OCI-LY7 (cell line): ENCODE measurements at regions not wholly inside any gene's neighbourhood (a gene's known extent, or its start where the extent isn't known, plus 50 kb on each side); places are given as distances from the start of the nearest gene placed in this dataset.

Experiments used
- BruUV-seq: library from RNA; stranded (reverse); fragments of 400-500 nt; replicated peaks from 2 replicates; lab custom pipeline; 2021; lab: Mats Ljungman, UMichigan
- CTCF ChIA-PET: fragments of 300-600 bp; sonication (Branson Sonifier 250); formaldehyde crosslinking; loops from one replicate; lab custom pipeline; 2022; ENCODE audit warnings: antibody characterized with exemption; ENCODE audit not compliant: unreplicated experiment; lab: Charles Lee
- POLR2A ChIA-PET: fragments of 300-600 bp; sonication (Branson Sonifier 250); formaldehyde crosslinking; loops from one replicate; lab custom pipeline; 2022; ENCODE audit warnings: antibody characterized with exemption; lab: Charles Lee
- DNase-seq: peaks from one replicate; pipeline ENCODE4 v3.0.0-alpha.2; 2015; ENCODE audit warnings: low spot score
- H2AFZ ChIP-seq: fragments of 200-600 bp; sonication (generic), shearing (Covaris generic); 2 replicates; pipeline ENCODE4 v1.6.1; 2014; ENCODE audit warnings: mild to moderate bottlenecking, antibody characterized with exemption, low read length, moderate library complexity
- H3K27ac ChIP-seq: fragments of 200-600 bp; sonication (generic); 2 replicates; pipeline ENCODE4 v1.5.1; 2014; ENCODE audit warnings: mixed run types, low read depth, mild to moderate bottlenecking, moderate library complexity, low read length, inconsistent platforms; ENCODE audit not compliant: poor library complexity, severe bottlenecking
- H3K36me3 ChIP-seq: fragments of 200-600 bp; sonication (generic); 2 replicates; pipeline ENCODE4 v1.6.1; 2014; ENCODE audit warnings: mild to moderate bottlenecking, antibody characterized with exemption, low read length, moderate library complexity, mixed read lengths; ENCODE audit not compliant: insufficient read depth
- H3K4me1 ChIP-seq: fragments of 200-600 bp; sonication (generic); 2 replicates; pipeline ENCODE4 v1.5.1; 2014; ENCODE audit warnings: mild to moderate bottlenecking, low read length; ENCODE audit not compliant: insufficient read depth, poor library complexity, severe bottlenecking
- H3K4me2 ChIP-seq: fragments of 200-600 bp; sonication (generic); 2 replicates; pipeline ENCODE4 v1.6.1; 2014; ENCODE audit warnings: mild to moderate bottlenecking, low read length
- H3K4me3 ChIP-seq: fragments of 200-600 bp; sonication (generic); 2 replicates; pipeline ENCODE4 v1.5.1; 2014; ENCODE audit warnings: mild to moderate bottlenecking, low read depth, low read length; ENCODE audit not compliant: poor library complexity, severe bottlenecking
- H3K79me2 ChIP-seq: fragments of 200-600 bp; sonication (generic); 2 replicates; pipeline ENCODE4 v1.6.1; 2016; ENCODE audit warnings: low read depth, mild to moderate bottlenecking, low read length, moderate library complexity, mixed read lengths; ENCODE audit not compliant: insufficient read depth
- H3K9me2 ChIP-seq: fragments of 200-600 bp; sonication (generic); 2 replicates; pipeline ENCODE4 v1.6.1; 2016; ENCODE audit warnings: mild to moderate bottlenecking, low read length, mixed read lengths; ENCODE audit not compliant: insufficient read depth
- H3K9me3 ChIP-seq: fragments of 200-600 bp; sonication (generic); 2 replicates; pipeline ENCODE4 v1.6.1; 2014; ENCODE audit warnings: mild to moderate bottlenecking, mixed run types, low read length, mixed read lengths
- H4K20me1 ChIP-seq: fragments of 200-600 bp; sonication (generic); 2 replicates; pipeline ENCODE4 v1.6.1; 2014; ENCODE audit warnings: mild to moderate bottlenecking, antibody characterized with exemption, low read length, moderate library complexity, mixed read lengths; ENCODE audit not compliant: insufficient read depth
- EZH2phosphoT487 ChIP-seq: fragments of 200-600 bp; sonication (generic); IDR thresholded peaks from 2 replicates; pipeline ENCODE4 v1.6.1; 2018; ENCODE audit warnings: low read depth, borderline replicate concordance, mild to moderate bottlenecking, mixed run types, antibody characterized with exemption, low read length, moderate library complexity, mixed read lengths
- intact Hi-C: fragments of 100-400 bp; cut with micrococcal nuclease; formaldehyde crosslinking; loops from one replicate; pipeline ENCODE4 v1.10.0; 2022; ENCODE audit not compliant: unreplicated experiment
- TF ChIP-seq, protein P1 (sequence below): fragments of 200-600 bp; sonication (generic); conservative IDR thresholded peaks from 2 replicates; pipeline ENCODE4 v1.5.1; 2014; ENCODE audit warnings: mild to moderate bottlenecking, antibody characterized with exemption, low read length, moderate library complexity, mixed read lengths

GRCh38 chr2:153299217-153299616 is 179.3 kb downstream of the RPRM start:
- H3K36me3 ChIP-seq: no peaks in the 10 kb centered on the region
- H3K4me1 ChIP-seq: no peaks in the 10 kb centered on the region
- TF ChIP-seq, protein P1, sequence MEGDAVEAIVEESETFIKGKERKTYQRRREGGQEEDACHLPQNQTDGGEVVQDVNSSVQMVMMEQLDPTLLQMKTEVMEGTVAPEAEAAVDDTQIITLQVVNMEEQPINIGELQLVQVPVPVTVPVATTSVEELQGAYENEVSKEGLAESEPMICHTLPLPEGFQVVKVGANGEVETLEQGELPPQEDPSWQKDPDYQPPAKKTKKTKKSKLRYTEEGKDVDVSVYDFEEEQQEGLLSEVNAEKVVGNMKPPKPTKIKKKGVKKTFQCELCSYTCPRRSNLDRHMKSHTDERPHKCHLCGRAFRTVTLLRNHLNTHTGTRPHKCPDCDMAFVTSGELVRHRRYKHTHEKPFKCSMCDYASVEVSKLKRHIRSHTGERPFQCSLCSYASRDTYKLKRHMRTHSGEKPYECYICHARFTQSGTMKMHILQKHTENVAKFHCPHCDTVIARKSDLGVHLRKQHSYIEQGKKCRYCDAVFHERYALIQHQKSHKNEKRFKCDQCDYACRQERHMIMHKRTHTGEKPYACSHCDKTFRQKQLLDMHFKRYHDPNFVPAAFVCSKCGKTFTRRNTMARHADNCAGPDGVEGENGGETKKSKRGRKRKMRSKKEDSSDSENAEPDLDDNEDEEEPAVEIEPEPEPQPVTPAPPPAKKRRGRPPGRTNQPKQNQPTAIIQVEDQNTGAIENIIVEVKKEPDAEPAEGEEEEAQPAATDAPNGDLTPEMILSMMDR: no peak
- no peak for TF ChIP-seq EZH2phosphoT487
- H3K9me2 ChIP-seq: no peaks in the 10 kb centered on the region
- ChIA-PET CTCF (no interaction called here), POLR2A (no interaction called here)
- DNase-seq: no peak
- H3K27ac ChIP-seq: no peak overlapping the region
- no peaks in the 10 kb centered on the region for H3K9me3 ChIP-seq
- H3K4me2 ChIP-seq: no peak overlapping the region
- H3K79me2 ChIP-seq: no peaks in the 10 kb centered on the region
- no peak overlapping the region for H2AFZ ChIP-seq
- BruUV-seq: no TSS peak
- H3K4me3 ChIP-seq: no peak overlapping the region
- intact Hi-C loops: no loop called here
- H4K20me1 ChIP-seq: no peaks in the 10 kb centered on the region

DNA sequence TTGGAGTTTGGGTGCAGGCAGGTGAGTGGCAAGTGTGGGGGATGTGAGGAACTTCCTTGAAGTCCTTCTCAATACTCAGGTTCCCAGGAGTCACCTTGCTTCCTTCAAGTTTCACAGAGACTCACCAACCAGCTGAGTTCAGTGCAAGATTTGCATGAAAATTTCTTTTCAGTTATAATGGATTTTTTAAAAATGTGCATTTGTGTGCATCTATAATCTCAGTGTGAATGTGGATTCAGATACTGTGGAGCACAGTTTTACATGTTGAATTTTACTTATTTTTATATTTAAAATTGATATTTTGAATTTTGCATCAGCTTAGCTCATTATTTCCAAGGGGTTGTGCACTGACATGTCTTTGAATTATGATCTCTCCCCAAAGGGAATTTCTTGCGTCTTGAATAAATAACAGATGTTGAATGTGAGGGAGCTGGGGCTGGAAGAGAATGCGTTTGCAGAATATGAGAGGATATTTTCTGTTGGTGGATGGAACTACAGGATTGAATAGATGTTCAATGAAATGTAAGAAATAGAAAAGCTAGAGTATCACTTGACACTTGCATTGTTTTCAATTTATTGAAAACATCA is 184.3 kb downstream of the RPRM start:
- Histone ChIP-seq H3K27ac (no peak overlapping the region), H3K4me3 (no peak overlapping the region), H3K79me2 (no peaks in the 10 kb centered on the region), H3K36me3 (no peaks in the 10 kb centered on the region), H2AFZ (no peak overlapping the region), H3K9me2 (no peaks in the 10 kb centered on the region), H4K20me1 (no peaks in the 10 kb centered on the region), H3K4me2 (no peak overlapping the region), H3K9me3 (no peaks in the 10 kb centered on the region), H3K4me1 (no peaks in the 10 kb centered on the region)
- POLR2A ChIA-PET: no interaction called here
- CTCF ChIA-PET: no interaction called here
- TF ChIP-seq, protein P1: no peak
- no peak for TF ChIP-seq EZH2phosphoT487
- intact Hi-C loops: no loop called here
- no peak for DNase-seq
- BruUV-seq: no TSS peak

GRCh38 chr2:153291718-153292117 is 186.8 kb downstream of the RPRM start:
- H3K9me2 ChIP-seq: no peaks in the 10 kb centered on the region
- no TSS peak for BruUV-seq
- intact Hi-C loops: no loop called here
- no peaks in the 10 kb centered on the region for H3K4me1 ChIP-seq
- H3K4me2 ChIP-seq: no peak overlapping the region
- H3K36me3 ChIP-seq: no peaks in the 10 kb centered on the region
- TF ChIP-seq, protein P1: no peak
- TF ChIP-seq EZH2phosphoT487: no peak
- no peak overlapping the region for H3K4me3 ChIP-seq
- H4K20me1 ChIP-seq: no peaks in the 10 kb centered on the region
- no peak overlapping the region for H3K27ac ChIP-seq
- no peaks in the 10 kb centered on the region for H3K9me3 ChIP-seq
- DNase-seq: no peak
- no peak overlapping the region for H2AFZ ChIP-seq
- H3K79me2 ChIP-seq: no peaks in the 10 kb centered on the region
- ChIA-PET CTCF (no interaction called here), POLR2A (no interaction called here)
